ENCODE measurements at regions not wholly inside any gene's neighbourhood (a gene's known extent, or its start where the extent isn't known, plus 50 kb on each side); places are given as distances from the start of the nearest gene placed in this dataset.

GRCh38 chr21:16437586-16437985, 707.8 kb downstream of the USP25 start:
- TF ChIP-seq TAF1 (IDR thresholded peaks at IDR 0.05; ENCODE audit: borderline replicate concordance, low read depth, low read length) (no peak), POLR2A (IDR thresholded peaks at IDR 0.05; ENCODE audit: low read depth, low read length) (no peak)

All from GM12892 (cell line).